ENCODE measurements at regions not wholly inside any gene's neighbourhood (a gene's known extent, or its start where the extent isn't known, plus 50 kb on each side); places are given as distances from the start of the nearest gene placed in this dataset.

GRCh38 chr6:40340957-40341356 lies 246.2 kb downstream of the LRFN2 start:
- 85 to 93% (median 87%) methylated on average over 6 of the region's 6 CpGs for WGBS, 3 donors
- no peak for TF ChIP-seq CTCF (IDR thresholded peaks at IDR 0.05)
- Histone ChIP-seq H3K4me1 (peaks cover 16% of the 10 kb centered on the region), H3K4me3 (no peak overlapping the region), H3K36me3 (ENCODE audit: insufficient read depth in 1 of 2, low read depth in 1 of 2) (no peaks in the 10 kb centered on the region), H3K9me3 (no peaks in the 10 kb centered on the region), H3K27me3 (ENCODE audit: insufficient read depth in 3 of 3, low read length in 2 of 3) (no peaks in the 10 kb centered on the region), H3K27ac (no peak overlapping the region)
- intact Hi-C loops (cut with DNase I): no loop called here
- no peak for ATAC-seq
- DNase-seq: no peak

GRCh38 chr6:40340196-40340595 lies 247.0 kb downstream of the LRFN2 start:
- H3K4me1 ChIP-seq: peaks cover 12% of the 10 kb centered on the region
- no peak for ATAC-seq
- no peaks in the 10 kb centered on the region for H3K36me3 ChIP-seq (ENCODE audit: insufficient read depth in 1 of 2, low read depth in 1 of 2)
- H3K4me3 ChIP-seq: no peak overlapping the region
- no peaks in the 10 kb centered on the region for H3K27me3 ChIP-seq (ENCODE audit: insufficient read depth in 3 of 3, low read length in 2 of 3)
- WGBS, 3 donors: 94 to 97% (median 95%) methylated on average over 8 of the region's 8 CpGs
- no peak for TF ChIP-seq CTCF (IDR thresholded peaks at IDR 0.05)
- intact Hi-C loops (cut with DNase I): no loop called here
- no peak for DNase-seq
- H3K27ac ChIP-seq: no peak overlapping the region
- no peaks in the 10 kb centered on the region for H3K9me3 ChIP-seq

- Histone ChIP-seq H3K4me1 (no peaks in the 10 kb centered on the region), H3K27me3 (ENCODE audit: insufficient read depth in 3 of 3, low read length in 2 of 3) (no peaks in the 10 kb centered on the region), H3K4me3 (no peak overlapping the region), H3K27ac (no peak overlapping the region), H3K9me3 (no peaks in the 10 kb centered on the region), H3K36me3 (ENCODE audit: insufficient read depth in 1 of 2, low read depth in 1 of 2) (no peaks in the 10 kb centered on the region)
- TF ChIP-seq CTCF (IDR thresholded peaks at IDR 0.05): no peak
- WGBS, 3 donors: 89 to 96% (median 92%) methylated on average over 7 of the region's 7 CpGs
- no peak for ATAC-seq
- intact Hi-C loops (cut with DNase I): loop anchor here in 1 of 2 donors (10.0 kb wide), 1 partner anchor 246 kb away; the partner anchor contains the start of gene LRFN2
- DNase-seq: no peak
These were observed 248.9 kb downstream of the LRFN2 start for GRCh38 chr6:40338306-40338705.

GRCh38 chr6:40336940-40337760 lies 250.0 kb downstream of the LRFN2 start:
- Histone ChIP-seq H3K4me1 (no peaks in the 10 kb centered on the region), H3K9me3 (no peaks in the 10 kb centered on the region), H3K27ac (no peak overlapping the region), H3K4me3 (no peak overlapping the region), H3K36me3 (ENCODE audit: insufficient read depth in 1 of 2, low read depth in 1 of 2) (no peaks in the 10 kb centered on the region), H3K27me3 (ENCODE audit: insufficient read depth in 3 of 3, low read length in 2 of 3) (no peaks in the 10 kb centered on the region)
- ATAC-seq (no peak), DNase-seq (no peak)
- TF ChIP-seq CTCF (IDR thresholded peaks at IDR 0.05): no peak
- intact Hi-C loops (cut with DNase I): loop anchor here in 1 of 2 donors (10.0 kb wide), 1 partner anchor 248 kb away; the partner anchor contains the start of gene LRFN2
- WGBS, 3 donors: 79 to 89% (median 89%) methylated on average over 10 of the region's 10 CpGs

Data from psoas muscle (tissue), 7 donors.